ENCODE measurements at regions not wholly inside any gene's neighbourhood (a gene's known extent, or its start where the extent isn't known, plus 50 kb on each side); places are given as distances from the start of the nearest gene placed in this dataset.

DNA sequence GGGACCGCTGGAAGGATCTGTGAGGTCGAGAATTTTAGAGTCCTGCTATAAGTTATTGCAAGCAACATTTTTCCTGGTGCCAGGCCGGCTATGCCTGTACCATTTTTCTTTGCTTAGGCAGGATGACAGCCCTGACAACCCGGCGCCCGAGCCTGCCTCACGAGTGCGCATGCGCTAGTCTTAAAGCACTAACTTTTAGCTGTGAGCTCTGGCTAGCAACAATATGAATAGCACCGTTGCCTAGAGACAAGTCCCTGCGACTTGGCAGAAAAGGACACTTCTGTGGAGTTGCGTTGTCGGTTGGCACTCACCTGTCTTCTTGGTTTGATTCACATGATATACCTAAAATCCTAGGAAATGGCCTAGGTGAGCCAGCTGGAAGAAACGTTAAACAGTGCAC, 663.4 kb upstream of the TSPY4 start:
- H4K20me1 ChIP-seq (ENCODE audit: control insufficient read depth, extremely low read depth, insufficient read depth, low read length) = no peaks in the 10 kb centered on the region
- H3K4me1 ChIP-seq (ENCODE audit: control insufficient read depth, extremely low read depth, insufficient read depth, low read length) = no peaks in the 10 kb centered on the region
- H3K79me2 ChIP-seq (ENCODE audit: control insufficient read depth, insufficient read depth, low read length) = no peaks in the 10 kb centered on the region
- no peaks in the 10 kb centered on the region for H3K9me3 ChIP-seq (ENCODE audit: control insufficient read depth, insufficient read depth, low read depth, low read length)
- no peaks in the 10 kb centered on the region for H3K36me3 ChIP-seq (ENCODE audit: control insufficient read depth, insufficient read depth, low read length)
- no peak for DNase-seq (ENCODE audit: low read depth in 2 of 2)
- no peak overlapping the region for H3K4me3 ChIP-seq (replicated peaks in 1 of 4; ENCODE audit: control extremely low read depth in 1 of 4, insufficient read depth in 1 of 4, low read depth in 3 of 4, low read length in 4 of 4)
- H3K9ac ChIP-seq (ENCODE audit: insufficient read depth, low read length) = no peak overlapping the region
- H3K27me3 ChIP-seq (ENCODE audit: control insufficient read depth, insufficient read depth, low read length) = no peaks in the 10 kb centered on the region
- H3K4me2 ChIP-seq (ENCODE audit: extremely low read depth, insufficient read depth, low read length) = no peak overlapping the region
- no peak overlapping the region for H2AFZ ChIP-seq (ENCODE audit: low read length)
- no peak for TF ChIP-seq EZH2 (IDR thresholded peaks at IDR 0.05; ENCODE audit: low read length, missing control alignments)
- TF ChIP-seq, protein P1, sequence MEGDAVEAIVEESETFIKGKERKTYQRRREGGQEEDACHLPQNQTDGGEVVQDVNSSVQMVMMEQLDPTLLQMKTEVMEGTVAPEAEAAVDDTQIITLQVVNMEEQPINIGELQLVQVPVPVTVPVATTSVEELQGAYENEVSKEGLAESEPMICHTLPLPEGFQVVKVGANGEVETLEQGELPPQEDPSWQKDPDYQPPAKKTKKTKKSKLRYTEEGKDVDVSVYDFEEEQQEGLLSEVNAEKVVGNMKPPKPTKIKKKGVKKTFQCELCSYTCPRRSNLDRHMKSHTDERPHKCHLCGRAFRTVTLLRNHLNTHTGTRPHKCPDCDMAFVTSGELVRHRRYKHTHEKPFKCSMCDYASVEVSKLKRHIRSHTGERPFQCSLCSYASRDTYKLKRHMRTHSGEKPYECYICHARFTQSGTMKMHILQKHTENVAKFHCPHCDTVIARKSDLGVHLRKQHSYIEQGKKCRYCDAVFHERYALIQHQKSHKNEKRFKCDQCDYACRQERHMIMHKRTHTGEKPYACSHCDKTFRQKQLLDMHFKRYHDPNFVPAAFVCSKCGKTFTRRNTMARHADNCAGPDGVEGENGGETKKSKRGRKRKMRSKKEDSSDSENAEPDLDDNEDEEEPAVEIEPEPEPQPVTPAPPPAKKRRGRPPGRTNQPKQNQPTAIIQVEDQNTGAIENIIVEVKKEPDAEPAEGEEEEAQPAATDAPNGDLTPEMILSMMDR (conservative IDR thresholded peaks at IDR 0.05 in 1 of 2, IDR thresholded peaks at IDR 0.05 in 1 of 2; ENCODE audit: low read depth in 1 of 2, low read length in 2 of 2) = no peak
- H3K27ac ChIP-seq (ENCODE audit: insufficient read depth, low read length) = no peak overlapping the region

DNA sequence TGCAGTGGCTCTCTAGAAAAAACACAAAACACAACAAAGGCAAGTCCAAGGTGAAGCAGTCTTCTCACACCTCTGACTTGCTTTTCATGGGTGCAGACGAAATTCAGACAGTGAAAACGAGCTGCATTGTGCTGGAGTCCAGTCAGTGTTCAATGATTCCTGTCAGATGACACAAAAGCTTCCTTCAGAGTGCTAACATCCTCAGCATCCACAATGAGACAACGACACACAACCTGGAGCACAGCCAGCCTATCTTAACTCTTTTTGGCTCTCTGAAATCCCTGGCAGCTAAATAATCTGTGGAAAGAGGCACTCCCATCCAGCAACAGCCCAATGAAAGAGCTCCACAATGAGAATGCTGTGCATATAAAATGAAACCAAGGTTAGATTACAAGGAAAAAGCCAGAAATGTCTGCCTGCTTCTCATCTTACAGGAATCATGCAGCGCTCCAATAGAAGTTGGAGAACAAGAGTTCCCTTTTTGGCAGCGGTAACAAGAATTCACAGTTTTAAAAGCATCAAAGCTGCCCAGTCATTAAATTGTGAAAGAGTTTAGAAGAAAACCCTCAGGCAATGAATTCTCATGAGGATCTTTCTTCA, 659.8 kb upstream of the TSPY4 start:
- no peaks in the 10 kb centered on the region for H4K20me1 ChIP-seq (ENCODE audit: control insufficient read depth, extremely low read depth, insufficient read depth, low read length)
- H3K27ac ChIP-seq (ENCODE audit: insufficient read depth, low read length) = no peak overlapping the region
- H3K27me3 ChIP-seq (ENCODE audit: control insufficient read depth, insufficient read depth, low read length) = no peaks in the 10 kb centered on the region
- no peak for TF ChIP-seq EZH2 (IDR thresholded peaks at IDR 0.05; ENCODE audit: low read length, missing control alignments)
- TF ChIP-seq, protein P1 (conservative IDR thresholded peaks at IDR 0.05 in 1 of 2, IDR thresholded peaks at IDR 0.05 in 1 of 2; ENCODE audit: low read depth in 1 of 2, low read length in 2 of 2) = no peak
- H3K79me2 ChIP-seq (ENCODE audit: control insufficient read depth, insufficient read depth, low read length) = no peaks in the 10 kb centered on the region
- H3K9ac ChIP-seq (ENCODE audit: insufficient read depth, low read length) = no peak overlapping the region
- no peak overlapping the region for H3K4me2 ChIP-seq (ENCODE audit: extremely low read depth, insufficient read depth, low read length)
- H2AFZ ChIP-seq (ENCODE audit: low read length) = no peak overlapping the region
- no peaks in the 10 kb centered on the region for H3K4me1 ChIP-seq (ENCODE audit: control insufficient read depth, extremely low read depth, insufficient read depth, low read length)
- H3K9me3 ChIP-seq (ENCODE audit: control insufficient read depth, insufficient read depth, low read depth, low read length) = no peaks in the 10 kb centered on the region
- no peaks in the 10 kb centered on the region for H3K36me3 ChIP-seq (ENCODE audit: control insufficient read depth, insufficient read depth, low read length)
- DNase-seq (ENCODE audit: low read depth in 2 of 2) = no peak
- H3K4me3 ChIP-seq (replicated peaks in 1 of 4; ENCODE audit: control extremely low read depth in 1 of 4, insufficient read depth in 1 of 4, low read depth in 3 of 4, low read length in 4 of 4) = no peak overlapping the region

DNA sequence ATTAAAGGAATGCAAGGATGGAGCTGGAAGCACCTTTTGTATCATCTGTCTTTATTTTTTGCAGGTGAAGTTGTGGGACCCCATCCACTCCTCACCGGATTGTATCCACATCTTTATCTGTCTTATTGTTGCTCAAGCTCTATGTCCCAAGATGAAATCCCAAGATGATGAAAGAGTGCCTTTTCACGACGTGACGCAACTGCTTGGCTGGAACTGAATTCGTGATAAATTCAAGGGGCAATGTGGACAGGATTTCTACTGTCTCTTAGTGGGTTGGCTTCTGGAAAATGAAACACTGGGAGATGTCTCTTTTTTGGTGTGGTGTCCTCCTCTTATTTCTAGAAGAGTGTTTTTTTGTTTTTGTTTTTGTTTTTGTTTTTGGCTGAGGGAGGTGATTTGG, 650.1 kb upstream of the TSPY4 start:
- Histone ChIP-seq H3K79me2 (ENCODE audit: control insufficient read depth, insufficient read depth, low read length) (no peaks in the 10 kb centered on the region), H3K27me3 (ENCODE audit: control insufficient read depth, insufficient read depth, low read length) (no peaks in the 10 kb centered on the region), H3K36me3 (ENCODE audit: control insufficient read depth, insufficient read depth, low read length) (no peaks in the 10 kb centered on the region), H2AFZ (ENCODE audit: low read length) (no peak overlapping the region), H3K4me1 (ENCODE audit: control insufficient read depth, extremely low read depth, insufficient read depth, low read length) (no peaks in the 10 kb centered on the region), H3K27ac (ENCODE audit: insufficient read depth, low read length) (no peak overlapping the region), H3K4me3 (replicated peaks in 1 of 4; ENCODE audit: control extremely low read depth in 1 of 4, insufficient read depth in 1 of 4, low read depth in 3 of 4, low read length in 4 of 4) (no peak overlapping the region), H3K9me3 (ENCODE audit: control insufficient read depth, insufficient read depth, low read depth, low read length) (no peaks in the 10 kb centered on the region), H3K9ac (ENCODE audit: insufficient read depth, low read length) (no peak overlapping the region), H3K4me2 (ENCODE audit: extremely low read depth, insufficient read depth, low read length) (no peak overlapping the region), H4K20me1 (ENCODE audit: control insufficient read depth, extremely low read depth, insufficient read depth, low read length) (no peaks in the 10 kb centered on the region)
- DNase-seq (ENCODE audit: low read depth in 2 of 2) = no peak
- TF ChIP-seq, protein P1 (conservative IDR thresholded peaks at IDR 0.05 in 1 of 2, IDR thresholded peaks at IDR 0.05 in 1 of 2; ENCODE audit: low read depth in 1 of 2, low read length in 2 of 2) = no peak
- no peak for TF ChIP-seq EZH2 (IDR thresholded peaks at IDR 0.05; ENCODE audit: low read length, missing control alignments)
